Endodermal cell (in vitro differentiated cells): ENCODE measurements at regions not wholly inside any gene's neighbourhood (a gene's known extent, or its start where the extent isn't known, plus 50 kb on each side); places are given as distances from the start of the nearest gene placed in this dataset.

Source experiments
- DNase-seq: peaks from one replicate; pipeline ENCODE4 v3.0.0-alpha.2; 2017
- H3K27ac ChIP-seq: 2 replicates; pipeline ENCODE4 v1.5.1; 2013; ENCODE audit warnings: mild to moderate bottlenecking, low read depth, low read length, moderate library complexity
- H3K27me3 ChIP-seq: 2 replicates; pipeline ENCODE4 v1.6.1; 2013; ENCODE audit warnings: mild to moderate bottlenecking, low read length, moderate library complexity; ENCODE audit not compliant: insufficient read depth, control insufficient read depth, poor library complexity, severe bottlenecking
- H3K36me3 ChIP-seq: 2 replicates; pipeline ENCODE4 v1.7.0; 2013; ENCODE audit warnings: mild to moderate bottlenecking, low read length, moderate library complexity; ENCODE audit not compliant: control insufficient read depth, insufficient read depth
- H3K4me1 ChIP-seq: one replicate; pipeline ENCODE4 v1.7.0; 2013; ENCODE audit warnings: low read length; ENCODE audit not compliant: control insufficient read depth, insufficient read depth
- H3K4me3 ChIP-seq: 2 replicates; pipeline ENCODE4 v1.5.1; 2013; ENCODE audit warnings: mild to moderate bottlenecking, low read length, moderate library complexity
- H3K9ac ChIP-seq: 2 replicates; pipeline ENCODE4 v1.6.1; 2013; ENCODE audit warnings: mild to moderate bottlenecking, low read length, moderate library complexity; ENCODE audit not compliant: poor library complexity, severe bottlenecking; ENCODE audit errors: extremely low read depth
- H3K9me3 ChIP-seq: 2 replicates; pipeline ENCODE4 v1.6.1; 2013; ENCODE audit warnings: mild to moderate bottlenecking, low read length, moderate library complexity; ENCODE audit not compliant: control insufficient read depth
- H3K27ac Mint-ChIP-seq: 2 replicates; pipeline ENCODE4 v1.8.0; 2020; ENCODE audit warnings: mixed read lengths
- H3K27me3 Mint-ChIP-seq: 2 replicates; pipeline ENCODE4 v1.8.0; 2021; ENCODE audit warnings: mild to moderate bottlenecking, mixed read lengths; ENCODE audit not compliant: insufficient read depth
- H3K36me3 Mint-ChIP-seq: 2 replicates; pipeline ENCODE4 v1.8.0; 2020; ENCODE audit warnings: low read depth, mixed read lengths
- H3K4me1 Mint-ChIP-seq: 2 replicates; pipeline ENCODE4 v1.8.0; 2020; ENCODE audit warnings: mixed read lengths
- H3K4me3 Mint-ChIP-seq: 2 replicates; pipeline ENCODE4 v1.8.0; 2020; ENCODE audit warnings: mild to moderate bottlenecking, moderate library complexity, mixed read lengths
- H3K9me3 Mint-ChIP-seq: 2 replicates; pipeline ENCODE4 v1.8.0; 2020; ENCODE audit warnings: mild to moderate bottlenecking, mixed read lengths
- WGBS, 2 experiments: methylation state at CpG; one replicate each; pipeline versions ENCODE4 v1.1.5 to v1.1.7; 2013; ENCODE audit warnings: missing lambda C conversion rate in 2 of 2, mixed read lengths in 1 of 2; ENCODE audit not compliant: insufficient coverage in 1 of 2, insufficient read length in 1 of 2; 5-methylcytosine and 5-hydroxymethylcytosine counted together
- TF ChIP-seq, protein P1 (sequence below): fragments of 200-600 bp; sonication (generic); conservative IDR thresholded peaks from 2 replicates; pipeline ENCODE4 v1.5.0; 2021; ENCODE audit warnings: antibody characterized with exemption, mild to moderate bottlenecking

DNA sequence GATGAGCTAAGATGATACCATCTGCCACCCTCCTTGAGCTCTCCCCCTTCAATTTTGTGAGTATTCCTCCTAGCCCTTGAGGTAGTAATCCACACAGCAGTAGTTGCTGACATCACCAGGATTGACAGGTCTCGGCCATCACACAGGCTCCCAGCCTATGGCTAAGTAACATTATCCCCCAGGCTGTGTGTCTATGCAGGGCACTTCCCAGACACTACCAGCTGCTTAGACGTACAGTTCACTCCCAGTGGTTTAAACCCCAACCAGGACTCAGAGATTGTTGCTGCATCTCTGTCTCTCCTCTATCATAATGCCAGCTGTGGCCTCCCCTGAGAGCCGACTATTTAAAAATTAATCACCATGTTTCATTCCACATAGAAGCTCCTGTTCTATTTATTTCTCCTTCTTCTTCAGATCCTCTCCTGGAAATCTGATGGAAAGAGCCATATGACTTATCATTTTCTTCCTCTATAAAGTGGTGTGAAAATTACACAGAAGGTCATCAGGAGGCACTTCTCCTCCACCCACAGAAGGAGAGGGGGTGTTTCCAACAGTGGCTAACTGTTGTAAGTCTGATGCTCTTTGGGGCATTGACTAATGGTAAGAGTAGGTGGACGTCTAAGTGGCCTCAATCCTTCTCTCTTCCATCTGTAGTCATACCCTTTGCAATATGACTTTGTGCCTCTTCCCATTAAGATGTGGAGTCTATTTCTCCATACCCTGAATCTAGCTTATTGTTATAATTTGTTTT lies 396.3 kb downstream of the SETD4 start:
- TF ChIP-seq, protein P1, sequence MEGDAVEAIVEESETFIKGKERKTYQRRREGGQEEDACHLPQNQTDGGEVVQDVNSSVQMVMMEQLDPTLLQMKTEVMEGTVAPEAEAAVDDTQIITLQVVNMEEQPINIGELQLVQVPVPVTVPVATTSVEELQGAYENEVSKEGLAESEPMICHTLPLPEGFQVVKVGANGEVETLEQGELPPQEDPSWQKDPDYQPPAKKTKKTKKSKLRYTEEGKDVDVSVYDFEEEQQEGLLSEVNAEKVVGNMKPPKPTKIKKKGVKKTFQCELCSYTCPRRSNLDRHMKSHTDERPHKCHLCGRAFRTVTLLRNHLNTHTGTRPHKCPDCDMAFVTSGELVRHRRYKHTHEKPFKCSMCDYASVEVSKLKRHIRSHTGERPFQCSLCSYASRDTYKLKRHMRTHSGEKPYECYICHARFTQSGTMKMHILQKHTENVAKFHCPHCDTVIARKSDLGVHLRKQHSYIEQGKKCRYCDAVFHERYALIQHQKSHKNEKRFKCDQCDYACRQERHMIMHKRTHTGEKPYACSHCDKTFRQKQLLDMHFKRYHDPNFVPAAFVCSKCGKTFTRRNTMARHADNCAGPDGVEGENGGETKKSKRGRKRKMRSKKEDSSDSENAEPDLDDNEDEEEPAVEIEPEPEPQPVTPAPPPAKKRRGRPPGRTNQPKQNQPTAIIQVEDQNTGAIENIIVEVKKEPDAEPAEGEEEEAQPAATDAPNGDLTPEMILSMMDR: no peak
- no peaks in the 10 kb centered on the region for H3K36me3 ChIP-seq
- Mint-ChIP-seq H3K4me3 (no peak overlapping the region), H3K4me1 (peaks cover 4% of the 10 kb centered on the region), H3K27ac (no peak overlapping the region), H3K27me3 (no peaks in the 10 kb centered on the region), H3K9me3 (no peaks in the 10 kb centered on the region), H3K36me3 (no peaks in the 10 kb centered on the region)
- H3K27me3 ChIP-seq: no peaks in the 10 kb centered on the region
- no peak overlapping the region for H3K4me3 ChIP-seq
- no peak overlapping the region for H3K9ac ChIP-seq
- 82 to 94% methylated on average over 2 to 4 of the region's 4 CpGs for WGBS, 2 experiments
- no peaks in the 10 kb centered on the region for H3K4me1 ChIP-seq
- H3K9me3 ChIP-seq: no peaks in the 10 kb centered on the region
- H3K27ac ChIP-seq: no peak overlapping the region
- DNase-seq: no peak

DNA sequence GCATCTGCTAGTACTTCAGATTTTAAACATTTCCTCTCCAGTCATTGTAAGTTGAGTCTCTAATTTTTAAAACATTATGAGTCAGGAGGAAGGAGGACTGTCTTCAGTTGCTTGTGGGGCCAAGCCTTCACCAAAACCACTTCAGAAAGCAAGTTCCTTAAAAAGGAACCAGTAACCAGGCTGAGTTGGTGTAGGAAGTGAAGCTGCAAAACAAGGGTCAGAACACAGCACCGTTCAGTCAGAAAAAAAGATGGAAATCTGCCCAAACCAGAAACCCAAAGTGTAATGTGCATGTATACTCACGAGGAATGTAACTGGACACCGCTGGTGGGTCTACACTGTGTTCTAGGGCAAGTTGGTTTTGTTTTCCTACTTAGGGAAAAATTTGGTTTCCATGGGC lies 402.1 kb downstream of the SETD4 start:
- WGBS, 2 experiments: 91 to 94% methylated on average over 2 to 3 of the region's 3 CpGs
- Mint-ChIP-seq H3K9me3 (peaks cover 9% of the 10 kb centered on the region), H3K27ac (no peak overlapping the region), H3K4me1 (no peaks in the 10 kb centered on the region), H3K4me3 (no peak overlapping the region), H3K27me3 (no peaks in the 10 kb centered on the region), H3K36me3 (no peaks in the 10 kb centered on the region)
- H3K36me3 ChIP-seq: no peaks in the 10 kb centered on the region
- no peaks in the 10 kb centered on the region for H3K9me3 ChIP-seq
- no peak for DNase-seq
- H3K27me3 ChIP-seq: no peaks in the 10 kb centered on the region
- no peaks in the 10 kb centered on the region for H3K4me1 ChIP-seq
- no peak overlapping the region for H3K4me3 ChIP-seq
- no peak overlapping the region for H3K9ac ChIP-seq
- no peak overlapping the region for H3K27ac ChIP-seq
- TF ChIP-seq, protein P1: no peak

DNA sequence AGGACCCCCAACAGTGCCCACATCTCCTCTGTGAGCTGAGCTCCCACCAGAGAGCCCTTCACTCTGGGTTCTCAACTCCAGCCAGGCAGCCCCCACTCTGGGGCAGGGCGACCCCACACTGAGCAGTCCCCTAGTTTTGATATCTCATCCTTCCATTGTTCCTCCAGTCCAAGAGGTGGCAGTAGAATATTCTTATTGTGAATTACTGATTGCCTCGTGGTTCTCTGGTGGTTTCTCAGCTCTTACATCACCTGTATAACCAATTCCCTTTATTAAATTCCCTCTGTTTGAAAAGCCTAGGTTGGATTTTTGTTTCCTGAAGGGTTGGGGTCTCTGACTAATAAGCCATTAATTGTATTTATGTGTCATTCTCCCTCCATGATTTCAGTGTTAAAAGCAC lies 407.5 kb downstream of the SETD4 start:
- Histone ChIP-seq H3K9ac (no peak overlapping the region), H3K4me1 (no peaks in the 10 kb centered on the region), H3K4me3 (no peak overlapping the region), H3K27me3 (no peaks in the 10 kb centered on the region), H3K36me3 (no peaks in the 10 kb centered on the region), H3K27ac (no peak overlapping the region), H3K9me3 (no peaks in the 10 kb centered on the region)
- peaks cover 7% of the 10 kb centered on the region for H3K4me1 Mint-ChIP-seq
- WGBS, 2 experiments: 91% methylated on average over 2 of the region's 2 CpGs; no CpG with 5 or more reads in 1 of the 2 experiments
- DNase-seq: no peak
- H3K27ac Mint-ChIP-seq: no peak overlapping the region
- H3K9me3 Mint-ChIP-seq: peaks cover 9% of the 10 kb centered on the region
- H3K36me3 Mint-ChIP-seq: no peaks in the 10 kb centered on the region
- TF ChIP-seq, protein P1: no peak
- no peaks in the 10 kb centered on the region for H3K27me3 Mint-ChIP-seq
- no peak overlapping the region for H3K4me3 Mint-ChIP-seq
